MM.1S (cell line): ENCODE measurements at regions not wholly inside any gene's neighbourhood (a gene's known extent, or its start where the extent isn't known, plus 50 kb on each side); places are given as distances from the start of the nearest gene placed in this dataset.

Experiments
- CTCF ChIP-seq: fragments of 300-600 bp; sonication (generic); IDR thresholded peaks from 2 replicates; pipeline ENCODE4 v1.5.1; 2016; ENCODE audit warnings: antibody characterized with exemption, low read length, mixed read lengths
- EZH2 ChIP-seq: fragments of 300-600 bp; sonication (generic); optimal IDR thresholded peaks from 2 replicates; pipeline ENCODE3; 2017; ENCODE audit warnings: low read depth, mild to moderate bottlenecking, antibody characterized with exemption, low read length, mixed read lengths
- EZH2phosphoT487 ChIP-seq: fragments of 300-600 bp; sonication (generic); IDR thresholded peaks from 2 replicates; pipeline ENCODE4 v1.6.1; 2018; ENCODE audit warnings: antibody characterized with exemption, low read length

- no peak for TF ChIP-seq CTCF
- no peak for TF ChIP-seq EZH2phosphoT487
- no peak for TF ChIP-seq EZH2
These were observed 577.8 kb downstream of the RPS29 start for GRCh38 chr14:49008363-49008762.
